Cardiac muscle cell (in vitro differentiated cells and primary cell): ENCODE measurements at regions not wholly inside any gene's neighbourhood (a gene's known extent, or its start where the extent isn't known, plus 50 kb on each side); places are given as distances from the start of the nearest gene placed in this dataset.

Experiments used
- DNase-seq, 2 donors: peaks; one replicate each; pipeline versions ENCODE4 v3.0.0 to v3.0.0-alpha.2; 2010 to 2017; ENCODE audit warnings: low read depth in 1 of 2, low spot score in 1 of 2
- H3K27ac ChIP-seq: fragments of 200-600 bp; sonication (generic); 2 replicates; pipeline ENCODE4 v1.5.1; 2016
- H3K27me3 ChIP-seq: fragments of 200-600 bp; sonication (generic); 2 replicates; pipeline ENCODE4 v1.6.0; 2016; ENCODE audit warnings: control low read depth
- H3K36me3 ChIP-seq: fragments of 200-600 bp; sonication (generic); 2 replicates; pipeline ENCODE4 v1.5.1; 2016; ENCODE audit warnings: control low read depth
- H3K4me1 ChIP-seq: fragments of 200-600 bp; sonication (generic); 2 replicates; pipeline ENCODE4 v1.8.1; 2017; ENCODE audit warnings: low read depth, mild to moderate bottlenecking, mixed run types
- H3K4me3 ChIP-seq: fragments of 200-600 bp; sonication (generic); 2 replicates; pipeline ENCODE4 v1.5.1; 2016; ENCODE audit warnings: mild to moderate bottlenecking
- H3K9me3 ChIP-seq: fragments of 200-600 bp; sonication (generic); 2 replicates; pipeline ENCODE4 v1.5.1; 2017; ENCODE audit warnings: low read depth, mild to moderate bottlenecking, control low read depth
- CTCF ChIP-seq: IDR thresholded peaks from 2 replicates; pipeline ENCODE4 v1.5.1; 2012; ENCODE audit warnings: low read depth, mild to moderate bottlenecking, low read length

DNA sequence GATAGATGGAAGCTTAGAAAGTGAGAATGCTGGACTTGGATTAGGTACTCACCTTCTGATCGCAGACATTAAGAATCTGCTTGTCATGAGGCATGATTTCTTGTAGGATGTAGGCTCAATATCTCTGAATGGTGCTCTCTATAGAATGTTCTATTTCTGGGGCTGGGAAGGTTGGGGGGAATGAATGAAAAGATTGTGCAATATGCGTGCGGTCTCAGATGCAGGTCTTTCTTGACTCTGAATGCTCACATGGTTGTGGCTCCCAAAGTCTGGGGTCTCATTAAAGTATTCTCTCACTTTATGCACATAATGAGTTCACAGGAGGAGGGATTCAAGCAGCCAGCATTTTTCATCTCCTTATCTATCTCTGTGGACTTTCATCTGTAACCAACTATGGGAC, 482.0 kb upstream of the CD180 start:
- no peaks in the 10 kb centered on the region for H3K27me3 ChIP-seq
- H3K27ac ChIP-seq: no peak overlapping the region
- H3K36me3 ChIP-seq: no peaks in the 10 kb centered on the region
- H3K4me1 ChIP-seq: peaks cover 17% of the 10 kb centered on the region
- H3K9me3 ChIP-seq: no peaks in the 10 kb centered on the region
- DNase-seq: no peak
- H3K4me3 ChIP-seq: no peak overlapping the region
- TF ChIP-seq CTCF: no peak

DNA sequence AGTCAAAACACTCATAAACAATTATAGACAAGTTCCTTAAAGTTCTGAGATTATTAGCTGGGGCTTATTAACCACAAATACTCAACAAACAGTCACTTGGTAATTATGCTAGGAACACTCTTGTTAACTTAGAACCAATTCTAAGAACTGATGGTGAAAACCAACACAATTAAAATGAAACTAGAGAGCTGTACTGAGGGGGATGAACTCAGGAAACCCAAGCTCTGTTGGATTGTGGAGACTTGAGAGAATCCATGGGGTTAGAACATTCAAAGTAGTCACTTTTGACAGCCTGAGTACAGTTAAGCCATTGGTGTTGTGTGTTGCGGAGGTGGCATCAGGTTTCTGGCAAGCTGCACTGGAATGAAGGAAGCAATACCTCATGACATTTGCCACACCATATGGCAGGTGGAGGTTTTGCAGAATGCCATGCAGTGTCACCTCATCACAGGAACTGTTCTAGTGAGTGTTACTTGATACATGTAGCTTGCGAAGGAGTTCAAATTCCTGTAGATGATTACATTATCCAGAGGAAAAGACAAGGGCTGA, 480.9 kb upstream of the CD180 start:
- peak in 1 of 2 donors; percentile 31 for DNase-seq
- no peak for TF ChIP-seq CTCF
- no peaks in the 10 kb centered on the region for H3K27me3 ChIP-seq

DNA sequence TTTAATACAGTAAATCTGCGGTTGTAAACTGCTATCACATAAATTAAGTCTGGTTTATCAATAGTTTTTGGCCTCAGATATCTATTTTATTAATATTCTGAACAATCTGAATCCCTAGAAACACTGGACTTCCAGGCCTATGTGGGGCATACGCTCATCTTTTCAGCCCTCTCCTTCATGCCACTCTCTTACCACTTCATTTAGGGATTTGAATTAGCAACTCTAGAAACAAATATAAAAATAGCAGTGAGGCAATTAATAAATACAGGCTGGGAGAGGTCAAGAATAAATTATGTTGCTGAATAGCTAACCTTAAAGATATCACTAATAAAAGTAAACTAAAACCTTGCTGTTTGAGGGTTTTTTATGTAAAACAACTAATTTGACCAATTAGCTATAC, 480.3 kb upstream of the CD180 start:
- no peaks in the 10 kb centered on the region for H3K27me3 ChIP-seq
- H3K4me1 ChIP-seq: peaks cover 30% of the 10 kb centered on the region
- DNase-seq: no peak
- H3K4me3 ChIP-seq: no peak overlapping the region
- no peak overlapping the region for H3K27ac ChIP-seq
- no peak for TF ChIP-seq CTCF
- no peaks in the 10 kb centered on the region for H3K36me3 ChIP-seq
- H3K9me3 ChIP-seq: no peaks in the 10 kb centered on the region

More for the DNA sequence above, 480.9 kb upstream of the CD180 start:
- Histone ChIP-seq H3K9me3 (no peaks in the 10 kb centered on the region), H3K4me1 (peaks cover 28% of the 10 kb centered on the region), H3K36me3 (no peaks in the 10 kb centered on the region), H3K27ac (no peak overlapping the region), H3K4me3 (no peak overlapping the region)

DNA sequence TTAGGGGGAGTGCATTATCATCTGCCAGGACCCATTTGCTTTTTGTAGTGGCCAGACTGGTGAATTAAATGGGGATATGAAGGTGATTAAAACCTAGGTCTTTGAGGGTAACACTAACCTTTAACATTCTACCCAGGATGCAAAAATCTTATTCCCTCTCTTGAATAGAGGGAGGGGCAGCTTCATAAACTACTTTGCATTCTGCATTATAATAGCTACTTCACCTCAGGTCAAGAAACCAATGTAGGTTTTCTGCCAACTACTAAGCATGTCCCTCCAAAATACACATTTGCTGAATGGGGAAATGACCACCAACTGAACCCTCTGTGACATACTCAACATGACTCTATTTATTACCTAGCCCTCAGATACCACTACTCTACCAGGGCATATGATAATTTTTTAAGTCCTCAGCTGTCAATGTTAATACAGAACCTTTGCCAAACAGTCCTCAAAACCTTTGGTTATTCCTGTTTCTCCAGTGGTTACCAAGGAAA, 477.6 kb upstream of the CD180 start:
- no peak for TF ChIP-seq CTCF
- no peaks in the 10 kb centered on the region for H3K9me3 ChIP-seq
- DNase-seq: no peak
- H3K4me3 ChIP-seq: no peak overlapping the region
- peaks cover 30% of the 10 kb centered on the region for H3K4me1 ChIP-seq
- no peaks in the 10 kb centered on the region for H3K36me3 ChIP-seq
- no peak overlapping the region for H3K27ac ChIP-seq
- H3K27me3 ChIP-seq: no peaks in the 10 kb centered on the region

DNA sequence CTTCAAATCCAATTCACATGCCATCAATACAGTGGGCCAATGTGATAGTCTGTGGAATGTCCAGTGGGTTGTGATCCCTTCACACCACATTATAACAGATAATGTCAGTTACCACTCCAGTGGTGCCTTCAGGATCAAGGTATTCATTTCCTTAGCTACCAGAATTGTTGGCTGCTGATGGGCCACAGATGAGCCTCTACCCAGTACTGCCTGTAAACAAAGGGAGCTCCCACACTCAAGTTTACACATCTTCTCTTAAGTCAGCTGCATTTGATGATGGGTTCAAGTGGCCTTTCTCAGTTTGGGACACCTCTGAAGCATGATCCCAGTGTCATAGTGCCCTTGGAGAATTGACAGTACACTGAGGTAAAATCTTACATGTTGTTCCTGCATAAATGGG, 477.0 kb upstream of the CD180 start:
- Histone ChIP-seq H3K9me3 (no peaks in the 10 kb centered on the region), H3K27me3 (no peaks in the 10 kb centered on the region), H3K36me3 (no peaks in the 10 kb centered on the region), H3K4me3 (no peak overlapping the region), H3K4me1 (peaks cover 29% of the 10 kb centered on the region), H3K27ac (peak overlapping the region; percentile 42)
- peak in 1 of 2 donors; percentile 15 for DNase-seq
- no peak for TF ChIP-seq CTCF
